GM12878 (cell line): ENCODE measurements at regions not wholly inside any gene's neighbourhood (a gene's known extent, or its start where the extent isn't known, plus 50 kb on each side); places are given as distances from the start of the nearest gene placed in this dataset.

Experiments
- ATAC-seq: fragments of 200-7000 bp; cut with Tn5 transposase; 3 replicates; pipeline ENCODE4 v1.9.1; 2020; ENCODE audit warnings: mild to moderate bottlenecking, moderate library complexity
- BruUV-seq: library from RNA; stranded (reverse); fragments of 400-500 nt; replicated peaks from 2 replicates; lab custom pipeline; 2021; lab: Mats Ljungman, UMichigan
- CTCF ChIA-PET: fragments of 300-600 bp; sonication (Branson Sonifier 250); formaldehyde crosslinking; extraction: SDS; loops from one replicate; lab custom pipeline; 2021; ENCODE audit warnings: inconsistent platforms; lab: Yijun Ruan, JAX
- POLR2A ChIA-PET: fragments of 350-600 bp; formaldehyde crosslinking; extraction: SDS; loops from one replicate; lab custom pipeline; 2021; ENCODE audit warnings: inconsistent platforms; lab: Charles Lee
- RAD21 ChIA-PET: fragments of 300-600 bp; sonication (Branson Sonifier 250); formaldehyde crosslinking; loops from one replicate; lab custom pipeline; 2023; ENCODE audit warnings: antibody characterized with exemption; ENCODE audit not compliant: unreplicated experiment; lab: Charles Lee
- SMC1A ChIA-PET: fragments of 300-600 bp; sonication (Branson Sonifier 250); formaldehyde crosslinking; loops from one replicate; lab custom pipeline; 2023; ENCODE audit not compliant: unreplicated experiment, uncharacterized antibody; lab: Charles Lee
- DNase-seq: peaks from one replicate; pipeline ENCODE4 v3.0.0-alpha.2; 2011; ENCODE audit warnings: low read depth, low spot score
- FAIRE-seq: peaks from 3 replicates; lab custom pipeline; 2011; peaks lifted over from hg19 to GRCh38; lab: Jason Lieb, UNC
- H2AFZ ChIP-seq: 2 replicates; pipeline ENCODE4 v1.6.0; 2011; ENCODE audit warnings: low read depth, low read length, control low read depth; ENCODE audit not compliant: control insufficient read depth
- H3K27ac ChIP-seq: 2 replicates; pipeline ENCODE4 v1.5.1; 2011; ENCODE audit warnings: control low read depth; ENCODE audit not compliant: control insufficient read depth, insufficient read depth
- H3K27me3 ChIP-seq, 2 experiments: replicated peaks in 1 of 2; 2 replicates each; pipeline versions ENCODE4 v1.6.0 to v1.6.1; 2011; ENCODE audit warnings: low read length in 1 of 2; ENCODE audit not compliant: control insufficient read depth in 2 of 2, insufficient read depth in 2 of 2
- H3K36me3 ChIP-seq, 2 experiments: 2 replicates each; pipeline ENCODE4 v1.5.1; 2011; ENCODE audit warnings: low read length in 1 of 2; ENCODE audit not compliant: control insufficient read depth in 2 of 2, insufficient read depth in 2 of 2
- H3K4me1 ChIP-seq: 2 replicates; pipeline ENCODE4 v1.6.1; 2011; ENCODE audit warnings: mild to moderate bottlenecking, low read length, moderate library complexity, mixed read lengths; ENCODE audit not compliant: control insufficient read depth, insufficient read depth
- H3K4me2 ChIP-seq: 2 replicates; pipeline ENCODE4 v1.6.0; 2011; ENCODE audit warnings: control low read depth; ENCODE audit not compliant: control insufficient read depth, insufficient read depth
- H3K4me3 ChIP-seq: fragments of 200-600 bp; sonication (generic); 2 replicates; pipeline ENCODE4 v1.5.1; 2016
- H3K79me2 ChIP-seq: 2 replicates; pipeline ENCODE4 v1.6.0; 2011; ENCODE audit warnings: low read length; ENCODE audit not compliant: control insufficient read depth, insufficient read depth
- H3K9ac ChIP-seq: 2 replicates; pipeline ENCODE4 v1.8.0; 2011; ENCODE audit warnings: low read length, control low read depth, mixed read lengths; ENCODE audit not compliant: control insufficient read depth, insufficient read depth
- H3K9me3 ChIP-seq: replicated peaks from 3 replicates; pipeline ENCODE4 v1.5.1; 2011; ENCODE audit warnings: mild to moderate bottlenecking, low read length; ENCODE audit not compliant: control insufficient read depth, insufficient read depth
- H4K20me1 ChIP-seq: 2 replicates; pipeline ENCODE4 v1.6.0; 2011; ENCODE audit not compliant: control insufficient read depth, insufficient read depth
- BACH1 ChIP-seq: fragments of 450-650 bp; IDR thresholded peaks from 2 replicates; pipeline ENCODE4 v1.6.1; 2017; ENCODE audit warnings: mild to moderate bottlenecking, borderline replicate concordance
- BCL11A ChIP-seq: IDR thresholded peaks from 2 replicates; pipeline ENCODE4 v1.6.1; 2011; ENCODE audit warnings: low read depth, low read length
- CHD2 ChIP-seq: IDR thresholded peaks from 2 replicates; pipeline ENCODE4 v1.6.1; 2011; ENCODE audit warnings: low read depth, low read length, improper control_type of control experiment, borderline replicate concordance
- CHD4 ChIP-seq: fragments of 200-600 bp; sonication (generic); IDR thresholded peaks from 2 replicates; pipeline ENCODE4 v1.6.1; 2016; ENCODE audit warnings: mild to moderate bottlenecking
- EZH2 ChIP-seq: IDR thresholded peaks from 2 replicates; pipeline ENCODE4 v1.6.1; 2012; ENCODE audit warnings: low read depth, mild to moderate bottlenecking, control low read depth, inconsistent platforms, low read length, borderline replicate concordance; ENCODE audit not compliant: control insufficient read depth
- GATAD2B ChIP-seq: fragments of 450-650 bp; conservative IDR thresholded peaks from 2 replicates; pipeline ENCODE4 v1.6.1; 2017; ENCODE audit warnings: low read depth, mild to moderate bottlenecking, moderate library complexity
- IKZF1 ChIP-seq: fragments of 450-650 bp; conservative IDR thresholded peaks from 2 replicates; pipeline ENCODE4 v1.6.1; 2017; ENCODE audit warnings: antibody characterized with exemption, mild to moderate bottlenecking
- KAT2A ChIP-seq: conservative IDR thresholded peaks from 2 replicates; pipeline ENCODE4 v1.6.1; 2011; ENCODE audit warnings: low read depth, low read length; ENCODE audit not compliant: control insufficient read depth
- MTA3 ChIP-seq: IDR thresholded peaks from 2 replicates; pipeline ENCODE4 v1.6.1; 2012; ENCODE audit warnings: low read length, inconsistent platforms, borderline replicate concordance
- MYC ChIP-seq: IDR thresholded peaks from 2 replicates; pipeline ENCODE4 v1.6.1; 2011; ENCODE audit warnings: mild to moderate bottlenecking, low read length, moderate library complexity, inconsistent platforms; ENCODE audit not compliant: insufficient read depth, insufficient replicate concordance, insufficient read length, severe bottlenecking
- RB1 ChIP-seq: fragments of 450-650 bp; formaldehyde crosslinking; IDR thresholded peaks from 2 replicates; pipeline ENCODE4 v1.6.1; 2017; ENCODE audit warnings: mild to moderate bottlenecking, borderline replicate concordance
- SMAD1 ChIP-seq: fragments of 450-650 bp; IDR thresholded peaks from 2 replicates; pipeline ENCODE4 v1.6.1; 2018; ENCODE audit warnings: mild to moderate bottlenecking, low read depth; ENCODE audit not compliant: partially characterized antibody
- SPI1 ChIP-seq: IDR thresholded peaks from 2 replicates; pipeline ENCODE4 v1.6.1; 2011; ENCODE audit warnings: low read depth, mild to moderate bottlenecking, low read length, moderate library complexity, borderline replicate concordance; ENCODE audit not compliant: insufficient read depth
- STAT1 ChIP-seq: fragments of 450-650 bp; conservative IDR thresholded peaks from 2 replicates; pipeline ENCODE4 v1.6.1; 2014; ENCODE audit warnings: antibody characterized with exemption, mild to moderate bottlenecking
- TARDBP ChIP-seq: IDR thresholded peaks from 2 replicates; pipeline ENCODE4 v1.6.1; 2016; ENCODE audit warnings: borderline replicate concordance
- YY1 ChIP-seq: IDR thresholded peaks from 2 replicates; pipeline ENCODE4 v1.6.1; 2011; ENCODE audit warnings: low read depth, mild to moderate bottlenecking, low read length
- ZBTB4 ChIP-seq: fragments of 450-650 bp; formaldehyde crosslinking; IDR thresholded peaks from 2 replicates; pipeline ENCODE4 v1.4.0; 2022; ENCODE audit warnings: mild to moderate bottlenecking, moderate library complexity
- WGBS: methylation state at CpG from one replicate; pipeline ENCODE4 v1.1.6; 2016; ENCODE audit warnings: low lambda C conversion rate; ENCODE audit not compliant: insufficient replicate concordance, insufficient coverage; ENCODE audit errors: missing lambda C conversion rate; 5-methylcytosine and 5-hydroxymethylcytosine counted together
- in situ Hi-C: fragments of 300-500 bp; cut with MboI; formaldehyde crosslinking; loops from 9 replicates; pipeline ENCODE4 v1.14.3; 2018; ENCODE audit warnings: mixed read lengths
- intact Hi-C: fragments of 100-400 bp; cut with micrococcal nuclease; formaldehyde crosslinking; loops from one replicate; pipeline ENCODE4 v1.14.2; 2022; ENCODE audit not compliant: unreplicated experiment

- 16% methylated on average over 9 of the region's 16 CpGs for WGBS
- Histone ChIP-seq H2AFZ (no peak overlapping the region), H3K79me2 (no peaks in the 10 kb centered on the region), H3K4me3 (no peak overlapping the region), H3K36me3 (no peaks in the 10 kb centered on the region), H3K4me2 (no peak overlapping the region), H3K9me3 (peaks cover 2% of the 10 kb centered on the region; the same call in 1 of the 3 replicates), H3K9ac (no peak overlapping the region), H3K4me1 (peaks cover 5% of the 10 kb centered on the region; the same call in 1 of the 2 replicates), H3K27me3 (peaks cover 0 to 2% of the 10 kb centered on the region in 2 experiments; a peak in 1 of 4 replicates), H4K20me1 (no peaks in the 10 kb centered on the region), H3K27ac (no peak overlapping the region)
- TF ChIP-seq SMAD1 (no peak), RB1 (no peak), BCL11A (no peak), CHD2 (no peak), YY1 (no peak), MTA3 (no peak), MYC (no peak), EZH2 (no peak), SPI1 (no peak), BACH1 (no peak), GATAD2B (no peak), ZBTB4 (CRISPR knock-in tag) (no peak), KAT2A (no peak), CHD4 (no peak), TARDBP (no peak), IKZF1 (no peak), STAT1 (no peak)
- no TSS peak for BruUV-seq
- CTCF ChIA-PET = no interaction called here
- POLR2A ChIA-PET = no interaction called here
- SMC1A ChIA-PET = interaction anchor here (0.6 kb wide), 1 partner anchor 139 kb away, joined by 4 read pairs; no protein-coding TSS in a partner anchor
- DNase-seq = no peak
- ATAC-seq = no peak
- intact Hi-C loops (no loop called here), in situ Hi-C loops (no loop called here)
- FAIRE-seq = no peak
- RAD21 ChIA-PET = no interaction called here
Observed at GRCh38 chr1:22292011-22292788, 149.3 kb upstream of the WNT4 start.
